ENCODE measurements at regions not wholly inside any gene's neighbourhood (a gene's known extent, or its start where the extent isn't known, plus 50 kb on each side); places are given as distances from the start of the nearest gene placed in this dataset.
"Not testable (repeated sequence)": the region's sequence is repeated elsewhere in the genome, so short reads cannot be mapped to it uniquely, and the experiment has no call there.

GRCh38 chr18:44359741-44360140 lies 320.9 kb upstream of the SETBP1 start:
- DNase-seq: not testable (repeated sequence)

- not testable (repeated sequence) for DNase-seq
Measured at GRCh38 chr18:44362213-44362612, 318.5 kb upstream of the SETBP1 start.

DNA sequence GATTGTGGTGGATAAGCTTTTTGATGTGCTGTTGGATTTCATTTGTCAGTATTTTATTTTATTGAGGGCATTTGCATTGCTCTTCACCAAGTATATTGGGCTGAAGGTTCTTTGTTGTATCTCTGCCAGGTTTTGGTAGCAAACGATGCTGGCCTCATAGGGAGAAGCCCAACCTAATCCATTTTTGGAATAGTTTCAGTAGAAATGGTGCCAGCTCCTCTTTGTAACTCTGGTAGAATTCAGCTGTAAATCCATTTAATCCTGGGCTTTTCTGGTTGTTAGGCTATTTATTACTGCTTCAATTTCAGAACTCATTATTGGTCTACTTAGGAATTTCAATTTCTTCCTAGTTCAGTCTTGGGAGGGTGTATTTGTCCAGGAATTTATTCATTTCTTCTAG lies 309.8 kb upstream of the SETBP1 start:
- DNase-seq: no peak

- DNase-seq: no peak
Measured at GRCh38 chr18:44374966-44375365, 305.7 kb upstream of the SETBP1 start.

- DNase-seq: no peak
Measured at GRCh38 chr18:44386401-44386800, 294.3 kb upstream of the SETBP1 start.

DNA sequence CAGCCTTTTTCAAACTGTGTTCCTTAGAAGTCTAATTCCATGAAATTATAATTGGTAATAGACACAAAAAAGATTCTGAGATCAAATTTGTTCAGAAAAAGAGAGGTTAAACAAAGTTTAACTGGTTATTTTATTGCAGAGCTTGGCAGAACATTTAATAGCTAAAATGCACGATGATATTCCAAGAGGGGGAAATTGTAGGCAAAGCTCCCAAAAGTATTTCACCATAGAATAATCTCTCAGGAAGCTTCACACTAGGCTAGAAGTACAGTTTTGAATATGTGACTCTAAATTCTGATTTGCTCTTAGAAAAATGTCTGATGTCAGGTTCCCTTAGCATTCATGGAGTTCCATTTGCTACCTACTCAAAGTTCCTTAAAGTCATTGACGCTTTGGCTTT lies 292.4 kb upstream of the SETBP1 start:
- DNase-seq: no peak

DNA sequence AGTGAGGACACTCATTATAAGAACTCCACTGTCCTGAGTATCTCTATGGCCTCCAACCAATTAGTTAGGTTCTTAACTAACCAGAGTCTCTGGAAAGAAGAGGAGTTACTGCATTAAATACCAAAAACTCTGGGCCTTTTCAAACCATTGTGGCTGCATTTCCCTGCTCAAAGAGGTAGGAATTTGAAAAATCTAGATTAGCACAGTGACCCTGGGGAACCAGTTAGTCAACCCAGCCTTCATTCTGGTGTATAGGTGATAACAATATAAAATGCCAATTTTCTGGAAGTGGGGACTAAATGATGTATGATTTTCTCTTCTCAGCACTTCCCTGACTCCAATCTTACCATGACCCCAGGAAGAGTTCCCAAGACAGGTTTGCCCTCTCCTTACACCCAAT lies 287.8 kb upstream of the SETBP1 start:
- DNase-seq: no peak

DNA sequence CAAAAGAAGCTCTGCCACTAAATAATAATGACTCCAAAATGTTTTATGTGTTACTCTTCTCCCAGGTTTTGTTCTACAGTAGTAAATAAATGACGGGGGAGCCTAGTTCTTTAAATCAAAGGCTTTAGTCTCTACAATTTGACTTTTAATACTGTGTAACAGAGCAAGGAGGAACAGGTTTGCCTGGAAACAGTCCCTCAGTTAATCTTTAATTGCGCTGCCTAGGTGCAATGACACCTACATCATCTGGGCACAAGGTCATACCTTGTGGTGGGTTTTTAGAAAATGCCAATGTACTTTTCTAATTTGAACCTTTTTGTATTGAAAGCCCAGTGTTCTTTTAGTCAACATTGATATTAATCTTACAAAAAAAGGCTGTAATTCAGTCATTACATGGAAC lies 287.3 kb upstream of the SETBP1 start:
- DNase-seq: no peak

- DNase-seq: no peak
Measured at GRCh38 chr18:44396550-44396949, 284.1 kb upstream of the SETBP1 start.

- DNase-seq: no peak
Measured at GRCh38 chr18:44409071-44409470, 271.6 kb upstream of the SETBP1 start.

DNA sequence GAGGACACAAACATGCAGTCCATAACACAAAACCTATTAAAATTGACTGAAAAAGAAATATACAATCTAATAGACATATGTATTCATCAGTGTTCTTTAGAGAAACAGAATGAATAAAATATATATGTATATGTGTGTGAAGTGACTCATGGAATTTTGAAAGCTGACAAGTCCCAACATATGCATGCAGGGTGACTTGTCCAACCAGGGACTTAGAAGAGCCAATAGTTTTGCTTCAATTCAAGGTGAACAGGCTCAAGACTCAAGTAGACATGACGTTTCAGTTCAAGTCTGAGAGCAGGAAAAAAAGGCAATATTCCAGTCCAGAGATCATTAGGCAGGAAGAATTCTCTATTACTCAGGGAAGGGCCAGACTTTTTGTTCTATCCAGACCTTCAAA lies 271.2 kb upstream of the SETBP1 start:
- DNase-seq: no peak

DNA sequence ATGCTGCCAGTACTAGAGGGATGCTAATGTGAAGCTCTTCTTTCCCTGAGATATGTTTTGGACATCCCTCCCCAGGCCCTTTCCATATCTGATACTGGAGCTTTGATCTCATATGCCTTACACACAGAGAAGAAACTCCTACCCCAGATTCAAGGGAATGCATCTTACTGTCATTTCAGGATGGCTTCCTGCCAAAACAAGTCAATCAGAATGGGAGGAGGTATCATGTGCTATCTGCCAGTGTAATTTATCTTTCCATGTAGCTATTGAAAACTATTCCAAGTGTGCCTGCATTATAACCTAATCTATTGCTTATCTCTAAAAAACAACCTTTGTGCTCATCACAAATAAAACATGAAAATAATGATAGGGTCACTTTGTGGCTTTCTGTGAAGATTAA lies 269.9 kb upstream of the SETBP1 start:
- DNase-seq: no peak

GRCh38 chr18:44411262-44411905 lies 269.3 kb upstream of the SETBP1 start:
- DNase-seq: no peak

- no peak for DNase-seq
Measured at GRCh38 chr18:44411976-44412375, 268.7 kb upstream of the SETBP1 start.

DNA sequence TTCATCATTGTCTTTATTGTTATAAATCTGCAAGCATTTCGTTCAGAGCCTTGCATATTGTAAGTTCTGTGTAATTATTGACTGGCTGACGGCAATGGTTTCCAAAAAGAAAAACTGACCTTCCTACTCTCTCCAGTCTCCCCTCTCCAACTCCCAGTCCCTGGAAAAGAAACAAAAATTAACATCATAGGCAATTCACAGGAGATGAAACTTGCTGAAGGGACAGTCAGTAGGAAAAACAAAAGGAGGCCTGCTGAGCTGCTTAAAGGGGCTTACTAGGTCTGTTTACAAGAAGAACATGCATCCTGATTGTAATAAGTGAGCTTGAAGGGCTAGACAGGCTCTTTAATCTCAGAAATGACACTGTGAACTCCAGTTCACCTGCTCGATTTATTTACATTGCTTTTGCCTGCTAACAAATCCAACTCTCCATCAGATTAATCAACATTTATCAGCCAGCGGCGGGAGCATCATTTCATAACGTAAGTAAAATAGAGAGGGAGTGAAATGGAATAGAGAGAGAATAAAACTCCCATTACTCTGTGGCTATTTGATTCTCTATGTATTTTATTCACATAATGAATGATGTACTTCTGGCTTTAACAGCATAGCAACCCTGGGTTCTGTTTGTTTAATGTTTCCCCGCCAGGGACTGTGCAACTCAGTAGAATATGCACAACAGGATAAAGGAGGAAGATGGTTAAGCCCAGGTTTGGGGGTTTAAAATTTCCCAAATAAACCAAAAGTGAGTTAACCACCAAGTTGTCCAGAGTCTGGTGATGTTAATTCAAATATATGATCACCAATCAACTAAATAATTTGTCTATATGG lies 256.7 kb upstream of the SETBP1 start:
- no peak for DNase-seq

DNA sequence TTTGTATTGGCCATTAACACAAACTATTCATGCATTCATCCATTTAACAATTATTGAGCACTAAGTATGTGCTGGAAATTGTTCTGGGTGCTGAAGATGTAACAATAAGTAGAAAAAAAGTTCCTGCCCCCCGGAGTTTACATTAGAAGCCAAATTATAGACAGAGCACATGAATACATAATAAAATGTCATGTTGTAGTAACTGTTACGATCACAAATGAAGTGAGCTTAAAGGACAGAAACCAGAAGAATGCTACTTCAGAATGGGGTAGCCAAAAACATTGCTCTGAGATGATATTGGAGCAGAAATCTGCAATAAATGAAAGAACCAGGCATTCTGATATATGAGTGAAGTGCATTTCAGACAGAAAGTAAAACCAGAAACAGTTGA lies 256.0 kb upstream of the SETBP1 start:
- DNase-seq: no peak

GRCh38 chr18:44425161-44425560 lies 255.5 kb upstream of the SETBP1 start:
- DNase-seq: no peak

DNA sequence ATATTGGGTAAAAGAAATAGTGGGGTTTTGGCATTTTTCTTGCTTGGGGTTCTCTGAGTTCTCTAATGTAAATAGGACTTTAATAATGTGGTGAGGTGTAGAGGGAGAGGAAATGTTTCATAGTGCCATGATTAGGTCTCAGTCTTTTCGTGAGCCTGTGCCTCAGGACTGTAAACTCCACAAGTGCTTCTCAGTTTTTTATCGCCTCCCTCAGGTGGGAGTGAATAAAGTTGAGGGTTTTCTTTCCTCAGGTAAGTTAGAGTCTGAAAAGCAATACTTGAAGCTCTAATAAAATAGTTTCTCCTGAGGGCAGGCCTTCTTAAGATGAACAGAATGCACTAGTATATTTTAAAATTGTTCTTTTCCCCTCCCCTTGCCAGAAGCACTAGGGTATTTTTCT lies 243.1 kb upstream of the SETBP1 start:
- DNase-seq: no peak

GRCh38 chr18:44450226-44450625 lies 230.5 kb upstream of the SETBP1 start:
- no peak for DNase-seq

DNA sequence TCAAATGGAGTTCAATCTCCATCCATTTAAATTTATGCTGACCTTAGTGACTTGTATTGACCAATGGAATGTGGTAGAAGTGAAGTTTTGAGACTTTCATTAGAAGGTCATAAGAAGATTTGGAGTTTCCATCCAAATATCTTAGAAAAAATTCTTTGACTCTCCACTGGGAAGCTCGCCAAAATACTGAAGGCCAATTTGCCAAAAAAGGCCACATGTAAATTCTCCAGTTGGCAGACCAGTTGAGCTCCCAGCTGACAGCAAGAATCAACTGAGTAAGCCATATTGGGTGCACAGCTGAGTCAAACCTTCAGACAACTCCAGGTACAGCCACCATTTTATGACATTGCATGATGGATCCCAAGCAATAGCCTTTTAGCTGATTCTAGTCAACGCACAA lies 228.3 kb upstream of the SETBP1 start:
- DNase-seq: no peak

- no peak for DNase-seq
Measured at GRCh38 chr18:44453505-44453904, 227.2 kb upstream of the SETBP1 start.

- DNase-seq: no peak
Measured at GRCh38 chr18:44458777-44459176, 221.9 kb upstream of the SETBP1 start.

- DNase-seq: no peak
Measured at GRCh38 chr18:44464398-44465180, 216.1 kb upstream of the SETBP1 start.

DNA sequence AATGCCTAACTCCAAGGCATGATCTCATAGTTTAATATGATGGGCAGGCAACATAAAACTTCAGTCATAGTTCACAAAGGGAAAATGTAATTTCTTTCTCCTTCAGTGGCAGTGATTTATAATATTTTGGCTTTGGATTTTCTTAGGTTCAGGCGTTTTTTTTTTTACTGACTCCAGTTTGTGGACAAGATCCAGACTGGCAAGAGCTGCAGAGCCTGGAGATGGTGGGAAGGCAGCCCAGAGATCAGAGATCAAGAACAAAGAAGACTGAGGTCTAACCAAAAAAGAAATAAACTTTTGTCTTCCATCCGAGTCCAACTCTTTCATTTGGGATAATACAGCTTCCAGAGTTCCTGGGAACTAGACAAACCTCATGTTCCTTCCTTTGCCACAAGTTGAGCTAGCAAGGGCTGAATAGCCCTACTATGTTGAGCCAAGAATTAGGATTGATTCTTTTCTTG lies 215.3 kb upstream of the SETBP1 start:
- no peak for DNase-seq
